ENCODE measurements at regions not wholly inside any gene's neighbourhood (a gene's known extent, or its start where the extent isn't known, plus 50 kb on each side); places are given as distances from the start of the nearest gene placed in this dataset.

DNA sequence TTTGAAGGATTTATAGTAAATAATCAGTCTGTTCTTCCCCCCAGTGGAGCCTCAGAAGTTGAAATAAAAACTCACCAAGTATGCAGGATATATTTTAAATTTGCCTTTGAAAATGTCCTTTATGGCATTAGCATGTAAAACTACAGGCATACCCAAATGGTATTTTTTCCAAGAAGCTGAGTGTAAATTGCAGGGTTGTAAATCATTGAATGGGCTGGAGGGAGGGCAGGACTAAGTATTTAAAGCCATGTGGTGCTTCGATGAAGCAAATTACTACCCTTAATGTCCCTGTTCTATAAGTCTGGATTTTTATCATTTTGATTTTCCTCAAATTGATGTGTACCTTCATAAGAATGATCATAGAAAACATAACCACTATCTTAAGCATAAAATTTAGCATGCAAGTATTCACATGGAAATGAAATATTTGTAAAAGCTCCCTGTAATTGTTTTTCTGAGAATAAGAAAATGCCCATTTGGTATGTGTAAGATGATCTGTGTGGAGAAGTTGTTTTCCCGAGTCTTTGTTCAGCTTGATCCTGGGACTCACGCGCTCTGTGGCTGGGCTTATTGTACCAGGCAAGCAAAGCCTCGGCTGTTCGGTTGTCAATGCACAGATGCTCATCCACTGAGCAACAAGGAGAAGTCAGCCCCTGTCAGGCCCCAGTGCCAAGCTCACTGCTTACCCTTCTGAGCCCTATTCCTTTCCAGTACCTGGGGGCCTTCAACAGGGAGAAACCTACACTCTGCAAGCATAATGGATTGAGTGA, 66.7 kb downstream of the CD164 start:
- DNase-seq, result peak in 1 of 2 experiments; percentile 36
- Histone ChIP-seq H3K4me1 (0 out of 2 replicates have a peak, but pooled peaks cover 3% of the 10 kb centered on the region), H3K36me3 (no peaks in the 10 kb centered on the region), H3K4me3 (no peak overlapping the region), H3K27ac (no peak overlapping the region), H3K9me3 (replicated peaks) (no peaks in the 10 kb centered on the region), H3K27me3 (no peaks in the 10 kb centered on the region)

DNA sequence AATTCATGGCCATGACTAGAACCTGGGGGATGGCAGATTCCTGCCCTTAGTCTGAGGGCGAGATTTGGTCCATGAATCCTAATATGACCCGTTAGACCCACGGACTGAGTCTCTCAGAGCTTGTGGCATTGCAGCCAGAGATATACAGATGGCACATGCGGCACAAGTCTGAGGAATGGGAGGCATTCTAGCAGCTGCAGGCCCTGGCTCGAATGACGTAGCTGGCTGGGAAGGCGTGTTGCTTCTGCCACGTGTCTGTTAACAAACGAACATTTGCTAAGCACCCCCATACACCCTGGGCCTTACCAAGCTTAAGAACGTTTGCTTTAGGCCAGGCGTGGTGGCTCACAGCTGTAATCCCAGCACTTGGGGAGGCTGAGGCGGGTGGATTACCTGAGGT, 68.0 kb downstream of the CD164 start:
- DNase-seq, result peak in 1 of 2 experiments; percentile 28
- no peaks in the 10 kb centered on the region for H3K27me3 ChIP-seq
- H3K4me3 ChIP-seq, result no peak overlapping the region
- 0 out of 2 replicates have a peak, but pooled peaks cover 3% of the 10 kb centered on the region for H3K4me1 ChIP-seq
- H3K36me3 ChIP-seq, result no peaks in the 10 kb centered on the region
- no peaks in the 10 kb centered on the region for H3K9me3 ChIP-seq (replicated peaks)
- H3K27ac ChIP-seq, result no peak overlapping the region

DNA sequence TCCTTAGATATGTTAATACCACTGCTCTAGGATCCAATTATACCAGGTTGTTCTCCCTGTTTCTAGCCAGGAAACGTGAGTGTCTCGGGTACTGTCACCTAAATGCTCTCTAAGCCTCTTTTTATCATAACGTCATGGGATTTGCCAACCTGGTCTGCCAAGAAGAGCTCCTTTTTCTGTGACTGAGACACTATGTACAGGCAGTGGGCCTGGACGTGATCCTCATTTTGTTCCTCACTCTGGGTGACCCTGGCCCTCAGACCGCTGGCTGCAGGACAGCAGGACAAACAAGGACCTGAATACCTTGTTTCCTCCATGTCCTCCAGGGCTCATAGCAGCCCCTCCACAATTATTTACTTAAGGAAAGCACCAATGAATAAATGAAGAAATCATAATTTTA, 69.1 kb downstream of the CD164 start:
- H3K9me3 ChIP-seq (replicated peaks), result no peaks in the 10 kb centered on the region
- H3K36me3 ChIP-seq, result no peaks in the 10 kb centered on the region
- no peak overlapping the region for H3K4me3 ChIP-seq
- no peak for DNase-seq
- H3K27me3 ChIP-seq, result no peaks in the 10 kb centered on the region
- no peaks in the 10 kb centered on the region for H3K4me1 ChIP-seq
- H3K27ac ChIP-seq, result no peak overlapping the region

DNA sequence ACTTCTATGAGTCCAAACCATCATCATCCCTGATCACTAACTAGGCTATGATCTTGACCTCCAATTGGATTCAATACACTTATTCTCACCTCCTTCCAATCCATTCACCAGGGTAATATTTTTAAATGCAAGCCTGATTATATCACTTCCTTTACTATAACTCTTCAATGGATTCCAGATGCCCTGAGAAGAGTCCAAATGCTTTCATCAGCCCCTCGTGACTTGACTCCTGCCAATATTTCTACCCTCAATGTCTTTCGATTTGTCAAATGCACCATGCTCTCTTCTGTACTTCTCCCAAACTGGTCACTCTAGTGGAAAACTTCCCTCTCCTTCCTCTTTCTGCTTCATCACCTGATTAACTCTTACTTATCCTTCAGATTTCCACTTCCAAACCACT, 70.8 kb downstream of the CD164 start:
- H3K27ac ChIP-seq, result no peak overlapping the region
- H3K27me3 ChIP-seq, result no peaks in the 10 kb centered on the region
- H3K9me3 ChIP-seq (replicated peaks), result no peaks in the 10 kb centered on the region
- H3K4me1 ChIP-seq, result no peaks in the 10 kb centered on the region
- no peaks in the 10 kb centered on the region for H3K36me3 ChIP-seq
- no peak for DNase-seq
- H3K4me3 ChIP-seq, result no peak overlapping the region

DNA sequence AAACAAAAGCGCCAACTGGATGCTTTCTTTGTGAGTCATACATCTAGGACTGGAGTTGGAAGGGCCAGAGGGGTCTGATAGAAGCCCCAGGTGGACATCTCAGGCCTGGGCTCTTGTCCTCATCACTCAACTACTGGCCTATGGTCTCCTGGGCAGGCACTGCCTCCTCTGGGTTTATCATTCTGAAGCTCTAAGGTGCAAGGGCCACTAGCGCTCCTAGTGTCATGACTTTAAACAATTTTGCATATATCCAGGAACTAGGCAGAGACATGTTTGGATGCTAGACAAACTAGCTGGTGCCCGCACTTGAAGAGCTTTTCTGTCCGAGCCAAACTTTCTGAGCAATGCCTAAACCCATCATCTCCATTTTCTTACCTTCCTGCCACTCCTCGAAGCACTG, 72.3 kb downstream of the CD164 start:
- Histone ChIP-seq H3K27me3 (no peaks in the 10 kb centered on the region), H3K4me1 (peaks cover 1% of the 10 kb centered on the region), H3K27ac (no peak overlapping the region), H3K9me3 (replicated peaks) (no peaks in the 10 kb centered on the region), H3K4me3 (no peak overlapping the region), H3K36me3 (no peaks in the 10 kb centered on the region)
- no peak for DNase-seq

DNA sequence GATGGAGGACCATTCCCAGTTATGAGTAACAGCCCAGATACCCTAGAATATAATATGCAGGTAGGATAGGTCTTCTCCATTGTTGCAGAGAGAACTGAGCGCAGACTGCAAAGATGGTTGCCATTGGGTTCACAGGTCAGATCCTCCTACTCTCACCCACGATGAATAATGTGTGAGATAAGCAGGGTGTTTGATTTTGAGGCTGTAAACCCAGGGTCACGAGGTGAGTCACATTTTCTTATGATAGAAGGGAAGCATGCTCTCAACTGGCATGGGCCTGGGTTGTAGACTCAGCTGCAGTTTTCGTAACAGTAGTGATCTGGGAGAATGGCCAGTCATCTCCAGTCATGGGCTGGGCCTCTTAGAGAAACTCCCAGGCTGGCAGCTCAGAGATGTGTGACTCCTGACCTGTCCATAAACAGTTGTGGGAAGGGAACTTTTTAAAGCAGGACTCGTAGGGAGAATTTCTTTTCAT, 74.2 kb downstream of the CD164 start:
- Histone ChIP-seq H3K36me3 (no peaks in the 10 kb centered on the region), H3K4me1 (peaks cover 4% of the 10 kb centered on the region), H3K27me3 (no peaks in the 10 kb centered on the region), H3K9me3 (replicated peaks) (no peaks in the 10 kb centered on the region), H3K4me3 (no peak overlapping the region), H3K27ac (no peak overlapping the region)
- no peak for DNase-seq

DNA sequence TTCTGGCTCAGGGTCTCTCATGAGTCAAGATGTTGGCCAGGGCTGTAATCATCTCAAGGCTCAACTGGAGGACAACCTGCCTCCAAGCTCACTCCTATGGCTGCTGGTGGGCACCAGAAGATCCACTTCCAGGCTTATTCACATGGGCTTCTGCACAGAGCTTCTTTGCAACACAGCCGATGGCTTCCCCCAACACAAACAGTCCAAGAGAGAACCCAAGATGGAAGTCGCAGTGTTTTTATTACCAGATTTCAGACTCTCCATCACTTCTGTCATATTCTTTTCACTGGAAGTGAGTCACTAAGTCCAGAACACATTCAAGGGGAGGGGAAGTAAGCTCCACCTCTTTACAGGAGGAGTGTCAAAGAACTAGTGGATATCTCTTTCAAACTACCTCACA, 75.5 kb downstream of the CD164 start:
- Histone ChIP-seq H3K4me3 (no peak overlapping the region), H3K9me3 (replicated peaks) (no peaks in the 10 kb centered on the region), H3K27ac (no peak overlapping the region), H3K4me1 (peaks cover 4% of the 10 kb centered on the region), H3K27me3 (no peaks in the 10 kb centered on the region), H3K36me3 (no peaks in the 10 kb centered on the region)
- DNase-seq, result no peak

DNA sequence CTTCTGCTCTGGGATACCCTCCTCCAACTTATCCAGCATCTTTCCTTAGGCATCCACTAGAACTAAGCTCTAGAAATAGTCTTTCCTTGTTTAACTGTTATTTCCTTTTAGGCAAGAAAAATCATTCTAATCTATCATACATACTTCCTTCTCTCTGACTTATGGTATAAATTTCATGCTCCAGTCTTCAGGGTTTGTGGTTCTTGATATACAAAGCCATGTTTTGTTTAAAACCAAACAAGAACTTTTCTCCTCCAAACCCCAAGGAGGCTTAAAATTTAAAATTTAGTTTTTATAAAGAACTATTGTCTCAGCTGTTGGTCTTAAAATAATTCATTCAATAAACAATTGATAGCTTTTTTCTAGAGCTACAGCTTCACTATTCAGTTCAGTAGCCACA, 77.2 kb downstream of the CD164 start:
- H3K4me1 ChIP-seq, result peaks cover 4% of the 10 kb centered on the region
- H3K27me3 ChIP-seq, result no peaks in the 10 kb centered on the region
- H3K4me3 ChIP-seq, result no peak overlapping the region
- no peak for DNase-seq
- H3K9me3 ChIP-seq (replicated peaks), result no peaks in the 10 kb centered on the region
- no peak overlapping the region for H3K27ac ChIP-seq
- H3K36me3 ChIP-seq, result no peaks in the 10 kb centered on the region

DNA sequence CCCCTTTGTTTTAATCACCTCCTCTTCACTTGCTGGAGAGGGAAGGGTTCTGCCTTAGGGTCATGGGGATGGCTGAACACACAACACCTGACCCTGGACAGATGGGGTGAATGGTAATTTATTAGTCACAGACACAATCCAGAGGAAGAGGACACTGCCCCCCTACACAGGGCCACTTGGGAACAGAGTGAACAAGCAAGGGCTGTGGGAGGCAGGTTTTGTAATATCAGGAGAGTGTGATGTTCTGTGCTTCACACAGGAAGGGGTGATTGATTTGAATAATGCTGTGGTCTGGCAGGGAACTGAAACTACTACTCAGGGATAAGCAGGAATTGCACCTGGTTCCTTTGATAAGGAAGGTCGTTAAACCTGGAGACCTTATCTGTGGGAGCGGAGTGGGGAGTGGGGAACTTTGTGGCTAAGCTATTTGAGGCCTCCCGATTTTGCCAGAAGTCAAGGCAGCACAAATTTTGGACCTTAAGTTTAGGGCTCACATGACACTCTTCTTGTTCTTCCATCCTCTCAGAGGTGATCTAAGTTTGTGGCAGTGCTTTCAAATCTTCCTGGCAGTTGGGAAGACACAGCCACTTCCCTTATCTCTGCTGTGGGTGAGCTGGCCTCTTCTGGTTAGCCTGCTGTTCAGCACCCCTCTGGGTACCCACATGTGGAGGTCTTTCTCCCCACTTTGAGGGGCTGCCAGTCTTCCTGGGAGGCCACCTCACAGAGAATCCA, 77.8 kb downstream of the CD164 start:
- Histone ChIP-seq H3K36me3 (no peaks in the 10 kb centered on the region), H3K4me3 (no peak overlapping the region), H3K9me3 (replicated peaks) (no peaks in the 10 kb centered on the region), H3K4me1 (peaks cover 4% of the 10 kb centered on the region), H3K27ac (no peak overlapping the region), H3K27me3 (no peaks in the 10 kb centered on the region)
- DNase-seq, result no peak

DNA sequence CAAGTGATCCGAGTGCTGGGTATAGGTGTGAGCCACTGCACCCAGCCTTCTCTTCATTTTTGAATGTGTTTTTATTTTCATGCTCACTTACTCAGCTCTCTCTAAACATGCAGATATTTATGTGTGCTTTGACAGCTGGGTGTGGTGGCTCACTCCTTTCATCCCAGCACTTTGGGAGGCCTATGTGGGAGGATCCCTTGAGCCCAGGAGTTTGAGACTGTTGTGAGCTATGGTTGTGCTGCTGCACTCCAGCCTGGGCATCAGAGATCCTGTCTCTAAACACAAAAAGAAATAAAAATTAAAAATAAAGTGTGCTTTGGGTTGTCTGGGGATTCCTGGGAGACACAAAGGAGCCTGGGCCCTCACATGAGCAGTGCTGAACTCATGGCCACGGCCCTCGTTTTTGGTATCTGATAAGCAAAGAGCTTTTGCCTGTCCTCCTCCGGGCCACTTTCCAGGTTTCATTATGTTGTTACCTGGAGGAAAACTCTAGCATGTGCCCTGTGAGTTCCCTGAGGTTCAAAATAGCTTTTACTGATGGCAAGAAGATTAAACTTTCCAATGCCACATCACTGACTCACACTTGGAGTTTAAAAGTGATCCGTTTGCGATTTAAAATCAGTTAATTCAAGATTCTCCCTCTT, 78.5 kb downstream of the CD164 start:
- no peaks in the 10 kb centered on the region for H3K36me3 ChIP-seq
- H3K27ac ChIP-seq, result no peak overlapping the region
- no peaks in the 10 kb centered on the region for H3K9me3 ChIP-seq (replicated peaks)
- no peak overlapping the region for H3K4me3 ChIP-seq
- H3K4me1 ChIP-seq, result peaks cover 4% of the 10 kb centered on the region
- H3K27me3 ChIP-seq, result no peaks in the 10 kb centered on the region
- no peak for DNase-seq

DNA sequence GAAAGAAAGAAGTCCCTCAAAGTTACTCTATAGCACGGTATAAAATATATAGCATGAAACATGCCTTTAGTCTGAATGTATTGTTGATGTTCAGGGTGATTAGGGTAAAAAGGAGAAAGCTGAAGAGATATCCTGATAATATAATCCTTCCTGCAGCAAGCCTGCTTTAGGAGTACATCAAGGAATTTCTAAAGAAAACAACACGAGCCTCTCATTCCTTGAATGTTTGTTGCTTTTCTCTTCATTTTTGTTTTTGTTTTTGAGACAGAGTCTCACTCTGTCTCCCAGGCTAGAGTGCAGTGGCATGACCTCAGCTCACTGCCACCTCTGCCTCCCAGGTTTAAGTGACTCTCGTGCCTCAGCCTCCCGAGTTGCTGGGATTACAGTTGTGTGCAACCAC, 79.1 kb downstream of the CD164 start:
- no peaks in the 10 kb centered on the region for H3K9me3 ChIP-seq (replicated peaks)
- no peaks in the 10 kb centered on the region for H3K27me3 ChIP-seq
- peaks cover 4% of the 10 kb centered on the region for H3K4me1 ChIP-seq
- no peak for DNase-seq
- no peak overlapping the region for H3K27ac ChIP-seq
- no peaks in the 10 kb centered on the region for H3K36me3 ChIP-seq
- no peak overlapping the region for H3K4me3 ChIP-seq

DNA sequence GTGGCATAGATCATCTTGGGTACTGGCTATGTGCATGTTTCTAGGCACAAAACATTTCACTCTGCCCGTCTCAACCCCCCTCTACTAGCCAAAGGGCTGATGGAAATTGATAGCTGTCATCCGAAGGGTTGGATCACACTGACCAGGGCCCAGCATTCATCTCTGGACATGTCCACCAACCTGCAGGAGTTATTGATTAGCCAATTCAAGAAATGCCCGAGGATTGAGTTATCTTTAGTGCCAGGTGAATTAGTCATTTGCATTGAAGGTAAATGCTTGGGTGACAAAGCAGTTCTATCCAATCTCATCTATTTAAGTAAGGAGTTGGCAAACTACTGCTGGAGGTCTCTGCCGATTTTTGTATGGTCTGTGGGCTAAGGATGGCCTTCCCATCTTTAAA, 80.1 kb downstream of the CD164 start:
- Histone ChIP-seq H3K36me3 (no peaks in the 10 kb centered on the region), H3K9me3 (replicated peaks) (no peaks in the 10 kb centered on the region), H3K27me3 (no peaks in the 10 kb centered on the region), H3K27ac (no peak overlapping the region), H3K4me3 (no peak overlapping the region), H3K4me1 (peaks cover 11% of the 10 kb centered on the region)
- no peak for DNase-seq

DNA sequence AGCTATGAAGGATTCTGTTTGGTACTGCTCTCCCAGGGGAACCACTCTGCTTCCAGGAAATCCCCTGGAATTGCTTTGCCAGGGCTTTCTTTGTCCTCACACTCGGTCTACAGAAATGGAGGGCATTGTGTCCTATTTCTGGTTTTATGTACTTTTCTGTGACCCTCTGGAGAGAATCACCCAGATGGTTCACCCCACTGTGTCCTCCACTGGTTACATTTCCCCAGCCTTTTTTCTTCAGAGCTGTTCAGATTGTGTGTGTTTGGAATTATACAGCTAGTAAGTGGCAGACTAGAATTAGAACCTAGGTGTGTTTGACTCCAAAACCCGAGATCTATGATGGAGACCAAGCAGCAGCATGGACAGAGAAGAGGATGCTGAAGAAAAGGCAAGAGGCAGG, 80.8 kb downstream of the CD164 start:
- Histone ChIP-seq H3K27me3 (no peaks in the 10 kb centered on the region), H3K4me1 (peaks cover 18% of the 10 kb centered on the region), H3K36me3 (no peaks in the 10 kb centered on the region), H3K27ac (no peak overlapping the region), H3K4me3 (no peak overlapping the region), H3K9me3 (replicated peaks) (no peaks in the 10 kb centered on the region)
- no peak for DNase-seq

DNA sequence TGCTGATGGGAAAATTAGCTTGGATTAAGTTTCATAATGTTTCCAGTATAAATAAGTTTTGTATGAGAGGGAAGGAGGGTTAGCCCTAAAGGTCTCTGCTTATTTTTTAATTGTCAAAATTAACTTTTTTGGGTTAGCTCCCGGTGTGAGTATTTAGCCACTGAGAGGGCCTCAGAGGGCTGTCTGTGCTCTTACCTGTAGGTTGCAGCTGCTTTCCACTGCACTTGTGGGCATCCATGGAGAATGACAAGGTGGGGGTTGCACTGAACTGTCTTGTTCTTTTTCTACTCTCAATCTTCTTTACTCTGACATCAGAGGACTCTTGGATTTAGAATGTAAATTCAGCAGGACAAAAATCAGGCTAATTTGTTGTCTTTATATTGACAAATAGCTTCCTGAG, 81.4 kb downstream of the CD164 start:
- no peaks in the 10 kb centered on the region for H3K36me3 ChIP-seq
- no peak for DNase-seq
- H3K9me3 ChIP-seq (replicated peaks), result no peaks in the 10 kb centered on the region
- peaks cover 20% of the 10 kb centered on the region for H3K4me1 ChIP-seq
- no peaks in the 10 kb centered on the region for H3K27me3 ChIP-seq
- H3K27ac ChIP-seq, result no peak overlapping the region
- H3K4me3 ChIP-seq, result no peak overlapping the region

All from SJCRH30 (cell line).